ENCODE measurements at regions not wholly inside any gene's neighbourhood (a gene's known extent, or its start where the extent isn't known, plus 50 kb on each side); places are given as distances from the start of the nearest gene placed in this dataset.

GRCh38 chr6:6832439-6832838 lies 243.9 kb downstream of the LY86 start:
- TF ChIP-seq CTCF (IDR thresholded peaks at IDR 0.05): no peak
- intact Hi-C loops (cut with DNase I): no loop called here
- Histone ChIP-seq H3K36me3 (no peaks in the 10 kb centered on the region), H3K27me3 (ENCODE audit: low read depth) (no peaks in the 10 kb centered on the region), H3K9me3 (no peaks in the 10 kb centered on the region), H3K4me1 (no peaks in the 10 kb centered on the region), H3K4me3 (no peak overlapping the region), H3K27ac (no peak overlapping the region)
- ATAC-seq (no peak), DNase-seq (no peak)

GRCh38 chr6:6834356-6835222 lies 246.1 kb downstream of the LY86 start:
- Histone ChIP-seq H3K9me3 (no peaks in the 10 kb centered on the region), H3K36me3 (no peaks in the 10 kb centered on the region), H3K4me3 (no peak overlapping the region), H3K27ac (no peak overlapping the region), H3K27me3 (ENCODE audit: low read depth) (no peaks in the 10 kb centered on the region), H3K4me1 (no peaks in the 10 kb centered on the region)
- peak; percentile 61 for DNase-seq
- TF ChIP-seq CTCF (IDR thresholded peaks at IDR 0.05): no peak
- intact Hi-C loops (cut with DNase I): no loop called here
- peak; percentile 83 to 94 for ATAC-seq

GRCh38 chr6:6835223-6835503 lies 246.6 kb downstream of the LY86 start:
- intact Hi-C loops (cut with DNase I): no loop called here
- ATAC-seq (no peak), DNase-seq (no peak)
- Histone ChIP-seq H3K27me3 (ENCODE audit: low read depth) (no peaks in the 10 kb centered on the region), H3K27ac (no peak overlapping the region), H3K4me3 (no peak overlapping the region), H3K9me3 (no peaks in the 10 kb centered on the region), H3K36me3 (no peaks in the 10 kb centered on the region), H3K4me1 (no peaks in the 10 kb centered on the region)
- no peak for TF ChIP-seq CTCF (IDR thresholded peaks at IDR 0.05)

- intact Hi-C loops (cut with DNase I): no loop called here
- no peak for ATAC-seq
These were observed 248.3 kb downstream of the LY86 start for GRCh38 chr6:6836609-6837406.

GRCh38 chr6:6837541-6838080 lies 249.1 kb downstream of the LY86 start:
- no peak overlapping the region for H3K4me3 ChIP-seq
- no peaks in the 10 kb centered on the region for H3K27me3 ChIP-seq (ENCODE audit: low read depth)
- DNase-seq: no peak
- H3K4me1 ChIP-seq: peaks cover 6% of the 10 kb centered on the region
- H3K27ac ChIP-seq: no peak overlapping the region
- TF ChIP-seq CTCF (IDR thresholded peaks at IDR 0.05): no peak
- intact Hi-C loops (cut with DNase I): no loop called here
- ATAC-seq: no peak
- no peaks in the 10 kb centered on the region for H3K36me3 ChIP-seq
- no peaks in the 10 kb centered on the region for H3K9me3 ChIP-seq

More at GRCh38 chr6:6836609-6837406, 248.3 kb downstream of the LY86 start:
- H3K27ac ChIP-seq: no peak overlapping the region
- no peaks in the 10 kb centered on the region for H3K36me3 ChIP-seq
- no peaks in the 10 kb centered on the region for H3K9me3 ChIP-seq
- TF ChIP-seq CTCF (IDR thresholded peaks at IDR 0.05): no peak
- no peak overlapping the region for H3K4me3 ChIP-seq
- peaks cover 5% of the 10 kb centered on the region for H3K4me1 ChIP-seq
- H3K27me3 ChIP-seq (ENCODE audit: low read depth): no peaks in the 10 kb centered on the region
- no peak for DNase-seq
